GF-D8 (cell line): ENCODE measurements at regions not wholly inside any gene's neighbourhood (a gene's known extent, or its start where the extent isn't known, plus 50 kb on each side); places are given as distances from the start of the nearest gene placed in this dataset.

Experiments used
- DNase-seq: peaks from one replicate; lab custom pipeline; 2025; lab: John Stamatoyannopoulos, UW

DNA sequence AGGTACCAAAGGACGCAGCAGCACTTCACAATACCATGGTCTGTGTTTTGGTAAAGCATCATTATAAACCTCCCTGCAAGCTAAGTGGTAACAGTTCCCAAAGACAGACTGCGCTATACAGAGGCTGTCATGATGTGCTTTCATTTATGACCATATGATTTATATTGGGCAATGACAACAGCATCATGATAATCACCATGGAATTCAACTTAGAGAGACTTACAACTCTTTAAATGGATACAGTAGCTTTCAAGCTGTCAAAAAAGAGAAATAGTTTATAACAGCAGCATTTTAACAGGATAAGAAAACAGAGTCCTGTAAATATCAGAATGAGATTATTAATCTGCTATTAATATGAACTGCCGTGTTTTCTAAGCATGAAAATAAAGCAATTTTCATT is 341.7 kb downstream of the GPR37 start:
- no peak for DNase-seq

DNA sequence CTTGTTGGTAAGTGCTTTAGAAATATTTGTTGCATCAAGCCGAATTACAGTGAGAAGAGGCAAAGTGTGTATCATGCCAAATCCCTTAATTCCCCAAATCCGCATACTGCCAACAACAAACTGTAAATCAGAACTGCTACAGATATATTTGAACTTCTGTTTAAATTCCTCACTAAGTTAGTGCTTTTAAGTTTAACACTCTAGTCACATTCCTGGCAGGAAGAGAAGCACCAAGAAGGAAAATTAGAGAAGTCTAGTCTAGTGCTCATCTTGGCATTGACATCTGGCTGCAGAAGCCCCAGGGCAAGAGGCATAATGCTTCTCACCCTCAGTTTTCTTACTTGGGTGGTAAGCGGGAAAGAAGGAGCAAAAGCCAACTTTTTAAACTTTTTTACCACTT is 343.5 kb downstream of the GPR37 start:
- no peak for DNase-seq

DNA sequence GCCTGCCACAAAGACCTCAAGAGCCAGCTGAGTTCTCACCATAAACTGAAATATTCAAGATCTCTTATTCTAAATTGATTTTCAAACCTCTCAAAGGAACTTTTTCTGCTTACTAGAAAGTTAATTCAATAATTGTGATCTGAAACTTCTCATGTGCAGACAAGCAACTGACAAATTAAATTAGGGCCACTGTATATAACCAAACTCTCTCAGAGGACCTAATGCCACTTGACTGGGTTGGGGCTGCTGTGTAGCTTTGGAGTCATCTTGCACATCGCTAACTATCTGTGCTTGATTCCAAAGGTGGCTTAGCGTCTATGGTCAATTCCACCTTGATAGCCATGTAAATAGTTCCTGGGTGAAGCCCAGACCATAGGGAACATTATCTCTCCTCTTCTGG is 345.2 kb downstream of the GPR37 start:
- DNase-seq: no peak

DNA sequence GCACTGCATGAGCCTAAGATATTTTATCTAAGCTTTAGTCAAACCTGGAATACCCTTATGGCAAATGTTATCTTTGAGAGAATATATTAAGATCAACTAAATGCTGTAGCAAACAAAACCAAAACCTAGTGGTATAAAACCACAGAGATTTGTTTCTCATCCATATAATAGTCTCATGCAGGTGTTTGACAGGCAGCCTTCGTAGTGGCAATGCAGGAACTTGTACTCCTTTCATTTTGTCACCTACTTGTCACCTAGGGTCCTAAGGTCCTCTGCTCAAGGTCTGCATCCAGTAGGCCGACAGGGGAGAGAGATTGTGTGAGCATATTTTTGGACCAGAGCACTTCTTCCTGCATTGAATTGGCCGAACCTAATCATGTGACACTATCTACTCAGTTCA is 352.6 kb downstream of the GPR37 start:
- DNase-seq: no peak

DNA sequence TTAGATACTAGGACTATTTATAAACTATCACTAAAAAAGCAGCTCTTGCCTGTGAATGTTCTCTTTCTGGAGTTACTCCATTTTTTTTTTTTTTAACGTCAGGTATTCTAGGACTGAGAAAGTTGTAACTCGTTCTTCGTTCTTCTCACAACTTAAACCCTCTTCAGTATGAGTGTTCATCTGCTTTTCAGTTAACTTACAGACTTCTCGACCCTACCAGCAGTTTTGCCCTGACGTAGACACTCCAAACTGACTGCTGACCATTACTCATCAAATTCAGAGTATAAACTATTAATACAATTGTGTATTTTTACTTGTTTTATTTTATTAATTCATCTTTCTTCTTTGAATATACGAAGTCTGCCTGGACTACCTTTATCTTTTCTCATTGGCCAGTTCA is 353.1 kb downstream of the GPR37 start:
- no peak for DNase-seq

DNA sequence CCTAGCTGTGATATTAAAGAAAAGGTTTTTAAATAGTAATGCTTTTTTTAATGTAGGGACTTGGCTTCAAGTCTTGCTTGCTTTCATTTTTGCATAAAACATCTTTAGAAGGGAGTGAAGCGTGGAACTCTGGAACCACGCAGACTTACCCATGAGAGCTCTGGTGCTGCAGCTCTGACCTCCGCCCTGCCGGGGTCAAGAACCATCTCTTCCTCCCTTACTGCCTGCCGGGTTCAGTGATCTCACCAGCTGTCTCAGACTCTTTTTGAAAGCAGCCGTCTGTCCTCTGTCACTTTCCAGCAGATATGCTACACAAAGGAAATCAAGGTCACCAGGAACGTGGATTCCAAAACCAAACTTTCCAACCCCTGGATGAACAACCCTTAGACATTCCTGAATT is 353.8 kb downstream of the GPR37 start:
- no peak for DNase-seq

DNA sequence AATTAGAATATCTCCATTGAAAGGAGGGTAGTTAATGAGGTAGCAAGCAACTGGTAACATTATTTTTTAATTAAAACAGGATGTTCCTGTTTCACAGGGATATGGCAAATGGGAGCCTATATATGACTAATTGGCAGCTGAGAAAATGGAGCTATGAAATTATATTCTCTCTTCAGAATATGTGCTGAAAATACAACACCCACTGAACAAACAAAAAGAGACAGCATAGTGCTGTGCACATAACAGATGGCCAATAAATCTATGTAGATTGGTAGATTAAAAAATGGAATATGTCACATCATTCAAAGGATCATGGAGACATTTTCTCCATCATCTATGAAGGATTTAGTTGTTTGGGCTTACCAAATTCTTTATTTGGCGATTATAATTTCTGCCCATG is 362.0 kb downstream of the GPR37 start:
- no peak for DNase-seq

DNA sequence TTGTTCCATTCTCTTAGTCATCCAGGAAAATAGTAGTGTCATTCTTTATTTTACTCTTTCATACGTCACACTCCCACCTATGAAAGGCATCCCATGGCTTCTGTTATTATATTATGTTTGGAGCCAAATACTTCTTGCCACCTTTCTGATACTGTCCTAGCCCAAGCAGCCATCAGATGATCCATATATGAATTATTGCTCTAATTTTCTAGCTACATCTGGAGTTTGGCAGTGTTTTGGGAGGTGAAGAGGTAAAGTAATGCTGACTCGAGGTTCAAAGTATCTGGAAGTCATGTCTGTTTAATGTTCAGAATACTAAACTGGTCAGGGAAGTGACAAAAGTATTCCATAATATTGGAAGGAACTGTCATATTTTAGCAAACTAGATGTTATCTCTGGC is 362.5 kb downstream of the GPR37 start:
- no peak for DNase-seq

DNA sequence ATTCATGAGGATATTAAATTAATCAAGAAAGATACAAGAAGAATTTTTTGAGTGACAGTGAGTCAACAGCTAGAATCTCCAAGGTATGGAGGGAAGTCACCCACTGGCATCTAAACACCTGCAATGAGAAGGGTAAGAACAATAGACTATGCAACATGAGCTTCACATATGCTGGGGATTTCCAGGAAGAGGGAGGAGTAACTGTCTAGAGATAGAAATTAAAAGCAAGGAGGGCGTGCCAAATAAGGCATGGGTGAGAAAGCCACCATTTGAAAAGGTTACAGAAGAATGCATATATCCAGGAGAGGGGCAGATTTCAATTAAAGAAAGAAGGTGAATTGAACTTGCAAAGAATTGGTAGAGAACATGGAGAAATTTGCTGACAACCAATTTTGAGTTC is 365.7 kb downstream of the GPR37 start:
- DNase-seq: no peak

DNA sequence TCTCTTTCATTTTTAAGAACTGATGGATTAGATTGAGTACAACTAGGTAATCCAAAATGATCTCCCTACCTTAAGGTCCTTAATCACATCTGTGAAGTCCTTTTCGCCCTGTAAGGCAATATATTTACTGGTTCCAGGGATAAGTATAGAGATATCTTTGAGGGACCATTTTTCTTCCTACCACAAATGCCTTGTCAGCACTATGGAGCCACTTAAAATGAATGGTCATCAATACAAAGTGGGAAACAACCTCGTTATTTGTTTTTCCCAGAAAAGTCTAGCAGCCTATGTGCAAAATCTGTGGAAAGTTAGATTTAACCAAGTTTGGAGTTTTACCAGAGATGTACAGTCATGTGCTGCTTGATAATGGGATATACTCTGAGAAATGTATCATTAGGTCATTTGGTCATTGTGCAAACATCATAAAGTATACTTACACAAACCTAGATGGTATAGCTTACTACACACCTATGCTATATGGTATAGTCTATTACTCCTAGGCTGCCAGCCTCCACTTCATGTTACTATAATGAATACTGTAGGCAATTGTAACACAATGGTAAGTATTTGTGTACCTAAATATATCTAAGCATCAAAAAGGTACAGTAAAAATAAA is 366.2 kb upstream of the TMEM229A start:
- no peak for DNase-seq

DNA sequence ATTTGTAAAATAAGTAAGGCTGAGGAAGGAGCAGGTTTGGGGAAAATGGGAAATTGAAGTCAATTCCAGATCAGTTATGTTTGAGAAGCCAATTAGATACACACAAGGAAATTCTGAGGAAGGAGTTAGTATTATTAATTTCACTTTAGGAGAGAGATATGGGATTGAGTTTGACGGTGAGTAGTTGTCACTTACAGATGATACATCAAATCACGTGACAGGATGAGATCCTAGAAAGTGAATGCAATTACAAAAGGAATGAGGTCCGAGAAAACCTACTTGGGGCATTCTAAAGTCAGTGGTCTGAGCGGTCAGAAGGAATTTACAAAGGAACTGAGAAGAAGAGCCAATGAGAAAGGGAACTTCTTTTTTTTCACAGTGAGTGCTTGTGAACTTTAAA is 364.3 kb upstream of the TMEM229A start:
- no peak for DNase-seq

DNA sequence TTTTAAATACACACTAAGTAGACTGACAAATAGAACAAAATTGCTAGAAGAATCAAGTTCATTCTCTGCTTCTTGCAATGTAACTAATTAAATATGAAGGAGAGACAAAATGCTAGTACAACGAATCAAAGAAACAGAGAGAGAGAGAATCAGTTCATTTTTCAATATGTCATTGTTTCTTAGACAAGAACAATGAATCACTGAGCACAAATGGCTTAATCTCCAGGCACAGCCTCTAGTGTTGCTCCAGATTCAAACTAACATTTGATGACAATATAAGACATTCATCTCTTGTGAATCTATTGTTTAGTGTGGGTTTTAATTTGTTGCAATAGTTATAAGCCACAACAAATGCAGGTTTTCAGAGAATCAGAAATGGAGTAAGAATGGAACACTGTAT is 357.4 kb upstream of the TMEM229A start:
- DNase-seq: no peak

DNA sequence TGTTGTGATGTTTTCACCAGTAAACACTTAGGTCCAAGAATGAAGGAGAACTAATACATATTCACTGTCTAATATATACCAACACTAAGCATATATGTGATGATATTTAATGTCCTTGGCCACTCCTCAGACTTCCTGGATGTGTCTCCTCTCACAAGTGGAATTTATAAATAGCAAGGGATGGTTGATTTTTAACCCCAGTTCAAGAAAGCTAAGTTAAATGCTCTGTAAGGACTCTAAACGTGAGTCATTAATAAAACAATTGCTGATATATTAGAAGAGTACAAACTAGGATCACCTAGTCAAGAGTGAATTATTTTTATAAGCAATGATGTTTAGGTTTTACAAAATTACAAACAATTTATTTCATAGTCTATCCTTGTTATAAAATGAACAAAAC is 355.9 kb upstream of the TMEM229A start:
- no peak for DNase-seq

DNA sequence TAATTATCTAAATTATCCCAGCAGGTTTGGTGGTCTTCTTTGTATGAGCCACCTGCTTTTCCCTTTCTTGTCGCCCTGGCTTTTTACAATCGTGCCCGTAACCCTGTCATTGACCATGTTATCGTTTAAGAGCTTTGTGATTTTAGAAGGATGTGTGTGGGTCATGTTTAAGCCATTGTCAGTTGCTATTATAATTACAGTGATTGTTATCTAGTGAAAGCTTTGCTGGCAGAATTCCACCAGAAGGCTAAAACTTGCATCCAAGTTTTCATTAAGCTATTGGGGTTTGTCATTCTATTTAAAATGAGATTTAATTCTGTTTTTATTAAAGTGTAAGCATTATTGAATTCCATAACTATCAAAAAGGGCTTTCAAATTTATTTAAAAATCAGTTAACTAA is 354.2 kb upstream of the TMEM229A start:
- no peak for DNase-seq

DNA sequence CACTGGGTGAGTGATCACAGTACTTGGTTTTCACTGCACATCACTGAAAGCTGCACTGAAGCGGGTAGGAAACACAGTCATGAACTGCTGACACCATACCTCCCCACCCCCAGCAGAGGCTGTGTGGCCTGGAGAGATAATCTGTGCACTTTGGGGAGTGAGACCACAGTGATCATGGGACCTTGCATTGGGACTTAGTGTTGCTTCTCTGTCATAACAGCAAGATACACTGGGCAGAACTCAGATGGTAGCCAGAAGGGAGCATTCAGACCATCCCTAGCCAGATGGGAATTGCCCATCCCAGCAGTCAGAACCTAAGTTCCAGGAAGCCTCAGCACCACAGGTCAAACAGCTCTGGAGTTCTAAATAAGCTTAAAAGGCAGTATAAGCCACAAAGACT is 346.4 kb upstream of the TMEM229A start:
- DNase-seq: no peak

DNA sequence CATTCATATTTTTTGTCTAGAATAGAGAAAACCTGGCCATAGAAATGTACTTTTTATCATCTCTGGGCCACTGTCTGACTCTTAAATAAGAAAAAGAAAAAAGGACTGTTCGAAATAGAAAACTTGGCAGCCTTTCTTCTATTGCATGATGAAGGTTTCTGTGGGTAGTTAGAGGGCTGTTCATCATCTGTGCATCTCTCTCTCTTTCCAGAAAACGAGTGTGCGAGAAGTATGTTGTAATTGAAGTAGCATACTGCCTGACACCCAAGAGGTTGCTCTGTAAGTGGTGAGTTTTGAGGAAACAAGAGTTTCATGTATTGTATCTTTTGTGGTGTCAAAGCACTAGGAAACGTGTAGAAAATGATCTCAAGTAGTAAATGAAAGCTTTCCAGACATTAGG is 343.2 kb upstream of the TMEM229A start:
- DNase-seq: no peak

DNA sequence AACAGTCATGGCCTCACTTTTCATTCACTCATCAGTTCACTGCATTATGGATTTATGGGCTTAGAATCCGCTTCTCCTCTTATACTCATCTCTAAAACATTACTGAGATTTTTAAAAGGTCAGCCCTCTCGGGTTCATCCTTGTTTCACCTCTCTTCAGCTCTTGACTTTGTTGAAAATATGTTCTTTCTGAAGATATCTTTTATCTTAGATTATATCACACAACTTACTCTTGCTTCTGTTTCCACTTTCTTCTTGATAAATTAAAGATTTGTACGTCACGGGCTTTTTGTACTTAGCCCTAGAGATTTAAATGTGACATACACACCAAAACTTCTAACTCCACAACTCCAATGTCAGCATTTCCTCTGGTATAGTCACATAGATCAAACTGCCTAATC is 342.5 kb upstream of the TMEM229A start:
- DNase-seq: no peak

DNA sequence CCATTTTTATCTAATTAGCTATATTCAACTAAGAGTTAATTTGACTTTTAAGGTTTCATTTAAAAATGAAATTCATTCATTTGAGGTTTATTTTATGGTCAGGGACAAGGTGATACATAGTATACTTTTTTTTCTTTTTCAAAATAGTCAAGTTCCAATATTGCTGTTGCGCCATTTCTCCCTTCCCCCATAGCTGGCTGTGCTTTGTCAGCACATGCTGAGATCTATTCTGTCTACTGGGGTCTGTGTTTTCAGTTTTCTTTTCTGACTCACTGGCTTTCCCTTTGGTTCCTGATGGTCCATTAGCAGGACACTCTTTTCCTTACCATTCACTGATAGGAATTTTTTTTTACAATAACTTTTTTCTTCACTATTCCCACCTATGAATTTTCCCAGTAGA is 336.4 kb upstream of the TMEM229A start:
- DNase-seq: no peak

DNA sequence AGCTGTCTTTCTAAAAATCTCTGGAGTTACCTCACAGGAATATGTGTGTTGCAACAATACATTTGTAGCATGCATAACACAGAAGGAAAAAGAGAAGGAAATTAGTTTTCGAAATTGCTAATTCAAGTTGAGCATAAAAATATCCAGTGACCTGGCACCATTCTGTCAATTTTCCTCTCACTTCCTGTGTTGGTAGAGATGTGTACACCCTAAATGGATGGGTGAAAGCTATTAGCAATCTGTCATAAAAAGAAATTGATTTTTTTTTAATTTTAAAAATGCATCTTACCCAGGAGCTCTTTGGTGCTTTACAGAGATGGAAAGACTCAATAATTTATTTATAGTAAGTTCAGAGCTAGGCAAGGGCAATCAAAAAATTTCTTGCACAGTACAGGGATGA is 333.3 kb upstream of the TMEM229A start:
- no peak for DNase-seq

DNA sequence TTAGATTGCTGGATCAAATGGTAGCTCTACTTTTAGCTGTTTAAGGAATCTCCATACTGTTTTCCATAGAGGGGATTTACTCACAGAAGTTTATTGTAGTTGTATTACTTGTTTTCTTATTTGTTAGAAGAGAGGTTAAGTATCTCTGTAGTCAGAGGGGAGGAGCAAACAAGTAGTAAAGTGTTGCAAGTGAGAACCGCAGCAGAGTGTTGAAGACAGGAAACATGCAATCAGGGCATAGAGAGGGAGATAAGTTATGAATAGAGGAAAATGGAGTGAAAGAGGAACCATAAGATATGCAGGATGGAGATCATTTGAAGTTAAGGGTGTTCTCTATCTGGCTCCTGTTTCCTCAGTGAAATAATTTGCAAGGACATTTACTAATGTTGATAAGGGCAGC is 331.4 kb upstream of the TMEM229A start:
- peak; percentile 66 for DNase-seq

DNA sequence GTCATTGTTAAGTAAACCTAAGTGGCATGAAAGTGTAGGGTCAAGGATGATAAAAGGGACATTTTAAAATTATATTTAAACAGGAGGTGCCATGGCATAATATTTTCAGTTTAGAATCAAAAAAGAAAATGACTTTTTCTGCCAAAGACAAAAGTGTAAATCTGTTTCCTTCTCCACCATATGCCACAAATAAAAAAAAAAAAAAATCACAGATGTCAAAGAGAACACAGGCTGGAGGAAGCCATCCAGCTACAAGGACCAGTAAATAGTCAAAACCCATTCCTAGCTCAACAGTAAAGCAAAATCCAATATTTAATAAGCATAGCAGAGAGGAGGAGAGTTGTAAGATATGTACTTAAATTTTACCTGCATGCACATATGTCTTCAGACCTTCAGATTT is 321.3 kb upstream of the TMEM229A start:
- no peak for DNase-seq

DNA sequence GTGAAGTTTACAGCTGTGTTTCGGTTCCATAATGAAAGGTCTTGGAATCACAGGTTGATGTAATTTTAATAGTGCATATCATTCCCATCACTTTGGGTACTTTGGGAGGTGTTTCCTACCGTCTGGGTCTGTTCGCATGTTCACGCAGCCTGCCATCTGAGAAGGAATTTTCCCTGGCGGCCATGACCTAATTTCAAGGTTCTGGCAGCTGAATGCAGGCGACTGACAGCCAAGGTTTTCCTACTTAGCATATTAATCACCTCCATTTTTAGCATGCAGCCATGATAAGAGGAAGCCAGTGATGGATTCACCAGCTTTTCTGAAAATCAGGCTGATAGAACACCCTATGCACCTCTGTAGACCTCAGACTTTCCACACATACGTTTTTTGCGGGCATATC is 319.1 kb upstream of the TMEM229A start:
- no peak for DNase-seq

DNA sequence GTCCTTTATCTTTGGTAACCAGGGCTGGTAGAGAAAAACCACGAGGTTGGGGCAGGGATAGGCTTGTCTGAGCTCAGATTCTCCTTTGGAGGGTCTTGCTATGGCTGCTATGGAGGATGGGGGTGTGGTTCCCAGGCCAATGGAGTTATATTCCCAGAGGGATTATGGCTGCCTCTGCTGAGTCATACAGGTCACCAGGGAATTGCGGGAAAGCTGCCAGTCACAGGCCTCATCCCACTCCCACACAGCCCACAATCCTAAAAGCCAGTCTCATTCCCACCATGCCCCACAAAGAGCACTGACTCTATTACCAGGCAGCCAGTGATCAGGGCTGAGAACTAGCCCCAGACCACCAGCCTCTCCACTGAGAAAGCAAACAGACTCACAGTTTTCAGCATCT is 316.6 kb upstream of the TMEM229A start:
- no peak for DNase-seq

DNA sequence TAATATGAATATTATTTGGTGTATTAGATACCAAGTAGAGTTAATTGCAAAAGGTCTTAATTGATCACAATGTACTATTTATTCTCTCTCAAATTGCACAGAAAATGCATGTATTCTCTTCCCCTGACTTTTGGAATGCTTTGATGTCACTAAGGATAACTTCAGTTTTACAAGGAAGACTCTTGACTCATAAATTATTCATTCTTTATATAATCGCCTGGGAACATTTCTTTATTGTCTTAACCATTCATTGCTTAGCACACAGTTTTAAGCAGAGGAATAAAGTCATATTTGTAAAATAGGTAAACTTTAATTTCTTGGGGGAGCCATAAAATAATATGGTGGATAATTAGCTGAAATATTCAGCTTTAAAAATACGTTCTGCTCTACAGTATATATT is 306.0 kb upstream of the TMEM229A start:
- DNase-seq: no peak
